Stomach (tissue), 8 donors: ENCODE measurements at regions not wholly inside any gene's neighbourhood (a gene's known extent, or its start where the extent isn't known, plus 50 kb on each side); places are given as distances from the start of the nearest gene placed in this dataset.

Source experiments
- DNase-seq, 2 donors: peaks; one replicate each; pipeline versions ENCODE4 v3.0.0 to v3.0.0-alpha.2; 2013 to 2019
- H3K27ac ChIP-seq, 5 donors: fragments of 200-600 bp in 4 of 5; sonication (generic) in 4 of 5; one replicate each; pipeline ENCODE4 v1.5.1; 2013 to 2019; ENCODE audit warnings: mild to moderate bottlenecking in 1 of 5, moderate library complexity in 1 of 5
- H3K27me3 ChIP-seq, 3 donors: fragments of 200-600 bp; sonication (generic); one replicate each; pipeline ENCODE4 v1.5.1; 2017 to 2019; ENCODE audit warnings: mixed run types in 1 of 3
- H3K36me3 ChIP-seq, 4 donors: fragments of 200-600 bp; sonication (generic); 1 replicate in 3 of 4; 2 replicates in 1 of 4; pipeline ENCODE4 v1.5.1; 2016 to 2019
- H3K4me1 ChIP-seq, 4 donors: fragments of 200-600 bp; sonication (generic); one replicate each; pipeline ENCODE4 v1.5.1; 2016 to 2019
- H3K4me3 ChIP-seq, 4 donors: fragments of 200-600 bp; sonication (generic) in 3 of 4; one replicate each; pipeline ENCODE4 v1.5.1; 2016 to 2019; ENCODE audit warnings: mild to moderate bottlenecking in 1 of 4
- H3K9me3 ChIP-seq, 4 donors: fragments of 200-600 bp; sonication (generic); one replicate each; pipeline ENCODE4 v1.5.1; 2016 to 2019
- CTCF ChIP-seq, 7 experiments: fragments of 450-650 bp in 4 of 7; fragments of 200-600 bp in 3 of 7; sonication (generic) in 3 of 7; IDR thresholded peaks; one replicate each; pipeline ENCODE4 v1.5.1; 2016 to 2019; ENCODE audit warnings: antibody characterized with exemption in 7 of 7, control low read depth in 2 of 7, mild to moderate bottlenecking in 1 of 7
- EP300 ChIP-seq: sonication (generic); formaldehyde crosslinking; IDR thresholded peaks from one replicate; pipeline ENCODE4 v1.6.1; 2017; ENCODE audit warnings: antibody characterized with exemption
- POLR2A ChIP-seq, 4 donors: fragments of 450-650 bp; IDR thresholded peaks; one replicate each; pipeline ENCODE4 v1.6.1; 2016; ENCODE audit warnings: antibody characterized with exemption in 4 of 4, control low read depth in 2 of 4, mild to moderate bottlenecking in 1 of 4, moderate library complexity in 1 of 4
- POLR2AphosphoS5 ChIP-seq, 3 donors: sonication (generic); formaldehyde crosslinking; IDR thresholded peaks; one replicate each; pipeline ENCODE4 v1.6.1; 2016; ENCODE audit warnings: antibody characterized with exemption in 3 of 3
- WGBS, 5 donors: extraction: QIAGEN DNeasy Blood & Tissue Kit in 3 of 5; methylation state at CpG; one replicate each; pipeline versions ENCODE4 v1.1.5 to v1.1.7; 2013 to 2018; 5-methylcytosine and 5-hydroxymethylcytosine counted together
- intact Hi-C: fragments of 100-400 bp; cut with DNase I; formaldehyde crosslinking; loops from one replicate; pipeline ENCODE4 v1.15.1; 2023; ENCODE audit warnings: low total_unique reads
- donor health status: healthy with polysubstance abuse.
- donor health status: Bipolar disorder and iron deficiency.
- donor health status: healthy.

GRCh38 chr4:178665916-178666315 is 1223.7 kb upstream of the AGA start:
- Histone ChIP-seq H3K4me3 (no peak overlapping the region), H3K4me1 (no peaks in the 10 kb centered on the region), H3K27me3 (no peaks in the 10 kb centered on the region), H3K9me3 (peaks cover 0 to 13% (median 5%) of the 10 kb centered on the region in 4 donors), H3K36me3 (no peaks in the 10 kb centered on the region), H3K27ac (no peak overlapping the region)
- intact Hi-C loops: no loop called here
- 77 to 85% (median 83%) methylated on average over 5 of the region's 5 CpGs for WGBS, 5 donors
- no peak for TF ChIP-seq POLR2A (IDR thresholded peaks at IDR 0.05)
- TF ChIP-seq POLR2AphosphoS5 (IDR thresholded peaks at IDR 0.05): no peak
- TF ChIP-seq EP300: no peak
- no peak for TF ChIP-seq CTCF (IDR thresholded peaks at IDR 0.05)
- DNase-seq: no peak

GRCh38 chr4:178671766-178672165 is 1229.5 kb upstream of the AGA start:
- no peaks in the 10 kb centered on the region for H3K36me3 ChIP-seq
- no peak for DNase-seq
- intact Hi-C loops: no loop called here
- H3K4me1 ChIP-seq: no peaks in the 10 kb centered on the region
- H3K9me3 ChIP-seq: peaks cover 0 to 13% (median 5%) of the 10 kb centered on the region in 4 donors
- no peaks in the 10 kb centered on the region for H3K27me3 ChIP-seq
- H3K27ac ChIP-seq: no peak overlapping the region
- TF ChIP-seq EP300 (no peak), POLR2A (IDR thresholded peaks at IDR 0.05) (no peak), CTCF (IDR thresholded peaks at IDR 0.05) (no peak), POLR2AphosphoS5 (IDR thresholded peaks at IDR 0.05) (no peak)
- WGBS, 5 donors: 84 to 85% (median 85%) methylated on average over 4 of the region's 4 CpGs
- H3K4me3 ChIP-seq: no peak overlapping the region

- H3K36me3 ChIP-seq: no peaks in the 10 kb centered on the region
- H3K27ac ChIP-seq: no peak overlapping the region
- TF ChIP-seq POLR2AphosphoS5 (IDR thresholded peaks at IDR 0.05) (no peak), POLR2A (IDR thresholded peaks at IDR 0.05) (no peak), EP300 (no peak), CTCF (IDR thresholded peaks at IDR 0.05) (no peak)
- no peak overlapping the region for H3K4me3 ChIP-seq
- DNase-seq: no peak
- H3K9me3 ChIP-seq: peaks cover 0 to 13% (median 5%) of the 10 kb centered on the region in 4 donors
- whole genome bisulfite sequencing, 5 donors: 55 to 75% (median 64%) methylated on average over 1 of the region's 1 CpG
- intact Hi-C loops: no loop called here
- H3K27me3 ChIP-seq: no peaks in the 10 kb centered on the region
- no peaks in the 10 kb centered on the region for H3K4me1 ChIP-seq
Observed at GRCh38 chr4:178672512-178672911, 1230.3 kb upstream of the AGA start.

GRCh38 chr4:178681871-178682270 is 1239.6 kb upstream of the AGA start:
- DNase-seq: no peak
- H3K9me3 ChIP-seq: peaks cover 0 to 5% (median 2%) of the 10 kb centered on the region in 4 donors
- intact Hi-C loops: no loop called here

More at GRCh38 chr4:178681871-178682270, 1239.6 kb upstream of the AGA start:
- no peak for TF ChIP-seq POLR2AphosphoS5 (IDR thresholded peaks at IDR 0.05)
- TF ChIP-seq CTCF (IDR thresholded peaks at IDR 0.05): no peak
- TF ChIP-seq EP300: no peak
- no peak for TF ChIP-seq POLR2A (IDR thresholded peaks at IDR 0.05)
- Histone ChIP-seq H3K4me3 (no peak overlapping the region), H3K27ac (no peak overlapping the region), H3K27me3 (no peaks in the 10 kb centered on the region), H3K4me1 (no peaks in the 10 kb centered on the region), H3K36me3 (no peaks in the 10 kb centered on the region)
- 51 to 60% (median 55%) methylated on average over 4 of the region's 4 CpGs for WGBS, 5 donors
